Hepatocyte (in vitro differentiated cells): ENCODE measurements at regions not wholly inside any gene's neighbourhood (a gene's known extent, or its start where the extent isn't known, plus 50 kb on each side); places are given as distances from the start of the nearest gene placed in this dataset.

ENCODE experiments used
- DNase-seq: peaks from one replicate; pipeline ENCODE4 v3.0.0-alpha.2; 2016; ENCODE audit warnings: low spot score
- H2AFZ ChIP-seq: fragments of 200-600 bp; sonication (generic); 2 replicates; pipeline ENCODE4 v1.6.0; 2016; ENCODE audit warnings: antibody characterized with exemption, mild to moderate bottlenecking
- H3K27ac ChIP-seq: fragments of 200-600 bp; sonication (generic); 2 replicates; pipeline ENCODE4 v1.5.1; 2016; ENCODE audit warnings: mild to moderate bottlenecking
- H3K27me3 ChIP-seq: fragments of 200-600 bp; sonication (generic); 2 replicates; pipeline ENCODE4 v1.6.1; 2016
- H3K36me3 ChIP-seq: fragments of 200-600 bp; sonication (generic); replicated peaks from 2 replicates; pipeline ENCODE4 v1.5.1; 2016; ENCODE audit warnings: low read depth; ENCODE audit not compliant: insufficient read depth
- H3K4me1 ChIP-seq: fragments of 200-600 bp; sonication (generic); 2 replicates; pipeline ENCODE4 v1.5.1; 2016; ENCODE audit warnings: mild to moderate bottlenecking, moderate library complexity; ENCODE audit not compliant: insufficient read depth
- H3K4me2 ChIP-seq: fragments of 200-600 bp; sonication (generic); 2 replicates; pipeline ENCODE4 v1.6.0; 2016
- H3K4me3 ChIP-seq: fragments of 200-600 bp; sonication (generic); 2 replicates; pipeline ENCODE4 v1.5.1; 2016; ENCODE audit warnings: mild to moderate bottlenecking
- H3K79me2 ChIP-seq: fragments of 200-600 bp; sonication (generic); 2 replicates; pipeline ENCODE4 v1.6.0; 2017; ENCODE audit warnings: mild to moderate bottlenecking
- H3K9me2 ChIP-seq: fragments of 200-600 bp; sonication (generic); replicated peaks from 2 replicates; pipeline ENCODE4 v1.6.0; 2017; ENCODE audit warnings: mild to moderate bottlenecking; ENCODE audit not compliant: insufficient read depth
- H3K9me3 ChIP-seq: fragments of 200-600 bp; sonication (generic); 2 replicates; pipeline ENCODE4 v1.5.1; 2016; ENCODE audit warnings: low read depth, mild to moderate bottlenecking
- H4K20me1 ChIP-seq: fragments of 200-600 bp; sonication (generic); 2 replicates; pipeline ENCODE4 v1.6.0; 2016; ENCODE audit warnings: mild to moderate bottlenecking; ENCODE audit not compliant: insufficient read depth, poor library complexity, severe bottlenecking
- CTCF ChIP-seq: fragments of 200-600 bp; sonication (generic); IDR thresholded peaks from 2 replicates; pipeline ENCODE4 v1.5.1; 2016; ENCODE audit warnings: antibody characterized with exemption, mild to moderate bottlenecking; ENCODE audit not compliant: poor library complexity
- EZH2 ChIP-seq: fragments of 200-600 bp; sonication (generic); IDR thresholded peaks from 2 replicates; pipeline ENCODE4 v1.6.1; 2016; ENCODE audit warnings: antibody characterized with exemption, mild to moderate bottlenecking, borderline replicate concordance
- EZH2phosphoT487 ChIP-seq: fragments of 200-600 bp; sonication (generic); IDR thresholded peaks from one replicate; pipeline ENCODE4 v1.6.1; 2018; ENCODE audit warnings: antibody characterized with exemption, mild to moderate bottlenecking, low read depth, moderate library complexity; ENCODE audit not compliant: unreplicated experiment, severe bottlenecking
- WGBS: methylation state at CpG from one replicate; pipeline ENCODE4 v1.1.6; 2016; ENCODE audit warnings: low lambda C conversion rate; ENCODE audit errors: missing lambda C conversion rate; 5-methylcytosine and 5-hydroxymethylcytosine counted together

GRCh38 chr3:161444694-161445077 lies 51.9 kb upstream of the OTOL1 start:
- H3K9me2 ChIP-seq, result no peaks in the 10 kb centered on the region
- no peaks in the 10 kb centered on the region for H3K9me3 ChIP-seq
- DNase-seq, result no peak
- WGBS, result 55% methylated on average over 3 of the region's 3 CpGs
- H3K36me3 ChIP-seq, result no peaks in the 10 kb centered on the region
- no peak overlapping the region for H3K27ac ChIP-seq
- no peaks in the 10 kb centered on the region for H4K20me1 ChIP-seq
- H3K4me2 ChIP-seq, result no peak overlapping the region
- no peak for TF ChIP-seq EZH2
- no peak for TF ChIP-seq CTCF
- TF ChIP-seq EZH2phosphoT487, result no peak
- no peaks in the 10 kb centered on the region for H3K27me3 ChIP-seq
- H3K4me3 ChIP-seq, result no peak overlapping the region
- H3K4me1 ChIP-seq, result no peaks in the 10 kb centered on the region
- no peak overlapping the region for H2AFZ ChIP-seq
- no peaks in the 10 kb centered on the region for H3K79me2 ChIP-seq

- Histone ChIP-seq H3K36me3 (no peaks in the 10 kb centered on the region), H3K27ac (no peak overlapping the region), H3K4me2 (no peak overlapping the region), H2AFZ (no peak overlapping the region), H4K20me1 (no peaks in the 10 kb centered on the region), H3K4me3 (no peak overlapping the region), H3K4me1 (no peaks in the 10 kb centered on the region), H3K9me3 (no peaks in the 10 kb centered on the region), H3K79me2 (no peaks in the 10 kb centered on the region), H3K9me2 (no peaks in the 10 kb centered on the region), H3K27me3 (no peaks in the 10 kb centered on the region)
- no peak for DNase-seq
- 90% methylated on average over 4 of the region's 4 CpGs for WGBS
- TF ChIP-seq EZH2phosphoT487 (no peak), CTCF (no peak), EZH2 (no peak)
Observed at GRCh38 chr3:161443921-161444693, 52.5 kb upstream of the OTOL1 start.

DNA sequence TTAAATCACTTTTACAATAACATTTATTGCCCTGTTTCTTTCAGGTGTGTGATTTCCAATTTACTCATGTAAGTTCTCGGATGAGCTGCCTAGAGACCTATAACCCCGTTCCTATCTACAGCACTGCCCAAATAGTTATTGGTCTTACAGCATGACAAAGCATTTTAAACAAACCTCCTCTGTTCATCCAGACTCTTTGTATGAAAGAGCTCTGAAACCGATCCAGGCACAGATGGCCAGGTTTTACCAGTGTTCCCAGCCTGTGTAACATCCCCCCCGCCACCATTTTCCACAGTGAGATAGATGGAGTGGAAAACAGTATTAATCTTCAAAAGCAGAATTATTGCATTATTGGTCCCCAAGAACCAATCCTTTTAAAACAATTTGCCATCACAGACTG lies 59.0 kb upstream of the SPTSSB start:
- Histone ChIP-seq H3K79me2 (no peaks in the 10 kb centered on the region), H3K4me1 (no peaks in the 10 kb centered on the region), H2AFZ (no peak overlapping the region), H4K20me1 (no peaks in the 10 kb centered on the region), H3K9me2 (no peaks in the 10 kb centered on the region), H3K4me2 (no peak overlapping the region), H3K9me3 (no peaks in the 10 kb centered on the region), H3K27me3 (peaks cover 3% of the 10 kb centered on the region), H3K36me3 (no peaks in the 10 kb centered on the region), H3K4me3 (no peak overlapping the region), H3K27ac (no peak overlapping the region)
- DNase-seq, result no peak
- TF ChIP-seq EZH2 (no peak), CTCF (no peak), EZH2phosphoT487 (no peak)
- 87% methylated on average over 4 of the region's 4 CpGs for WGBS
